Liver (tissue), 3 donors: ENCODE measurements at regions not wholly inside any gene's neighbourhood (a gene's known extent, or its start where the extent isn't known, plus 50 kb on each side); places are given as distances from the start of the nearest gene placed in this dataset.

Source experiments
- FOXA1 ChIP-seq: IDR thresholded peaks from 2 replicates; pipeline ENCODE4 v1.6.1; 2016; ENCODE audit warnings: antibody characterized with exemption
- GABPA ChIP-seq, 2 donors: IDR thresholded peaks in 1 of 2; conservative IDR thresholded peaks in 1 of 2; 2 replicates each; pipeline ENCODE4 v1.6.1; 2016; ENCODE audit warnings: antibody characterized with exemption in 2 of 2, mild to moderate bottlenecking in 1 of 2, moderate library complexity in 1 of 2
- JUND ChIP-seq, 2 donors: IDR thresholded peaks; 2 replicates each; pipeline ENCODE4 v1.6.1; 2016; ENCODE audit warnings: antibody characterized with exemption in 2 of 2
- MAX ChIP-seq: IDR thresholded peaks from 2 replicates; pipeline ENCODE4 v1.6.1; 2016; ENCODE audit warnings: antibody characterized with exemption
- SP1 ChIP-seq: IDR thresholded peaks from 2 replicates; pipeline ENCODE4 v1.6.1; 2018; ENCODE audit warnings: antibody characterized with exemption, mild to moderate bottlenecking
- TF ChIP-seq, protein P1 (sequence below): fragments of 150-350 bp; IDR thresholded peaks from 2 replicates; pipeline ENCODE4 v1.5.1; 2017; ENCODE audit warnings: improper control_type of control experiment, low read depth, low read length; ENCODE audit not compliant: missing input control
- donor health status: healthy.
- donor health status: healthy.

- TF ChIP-seq, protein P1, sequence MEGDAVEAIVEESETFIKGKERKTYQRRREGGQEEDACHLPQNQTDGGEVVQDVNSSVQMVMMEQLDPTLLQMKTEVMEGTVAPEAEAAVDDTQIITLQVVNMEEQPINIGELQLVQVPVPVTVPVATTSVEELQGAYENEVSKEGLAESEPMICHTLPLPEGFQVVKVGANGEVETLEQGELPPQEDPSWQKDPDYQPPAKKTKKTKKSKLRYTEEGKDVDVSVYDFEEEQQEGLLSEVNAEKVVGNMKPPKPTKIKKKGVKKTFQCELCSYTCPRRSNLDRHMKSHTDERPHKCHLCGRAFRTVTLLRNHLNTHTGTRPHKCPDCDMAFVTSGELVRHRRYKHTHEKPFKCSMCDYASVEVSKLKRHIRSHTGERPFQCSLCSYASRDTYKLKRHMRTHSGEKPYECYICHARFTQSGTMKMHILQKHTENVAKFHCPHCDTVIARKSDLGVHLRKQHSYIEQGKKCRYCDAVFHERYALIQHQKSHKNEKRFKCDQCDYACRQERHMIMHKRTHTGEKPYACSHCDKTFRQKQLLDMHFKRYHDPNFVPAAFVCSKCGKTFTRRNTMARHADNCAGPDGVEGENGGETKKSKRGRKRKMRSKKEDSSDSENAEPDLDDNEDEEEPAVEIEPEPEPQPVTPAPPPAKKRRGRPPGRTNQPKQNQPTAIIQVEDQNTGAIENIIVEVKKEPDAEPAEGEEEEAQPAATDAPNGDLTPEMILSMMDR, result no peak
- TF ChIP-seq MAX, result no peak
- no peak for TF ChIP-seq GABPA (IDR thresholded peaks at IDR 0.05 in 1 of 2, conservative IDR thresholded peaks at IDR 0.05 in 1 of 2)
- TF ChIP-seq FOXA1, result no peak
- TF ChIP-seq JUND (IDR thresholded peaks at IDR 0.05), result no peak
- no peak for TF ChIP-seq SP1
Measured at GRCh38 chr5:102691434-102691833, 63.7 kb upstream of the PAM start.
